Smooth muscle cell (in vitro differentiated cells): ENCODE measurements at regions not wholly inside any gene's neighbourhood (a gene's known extent, or its start where the extent isn't known, plus 50 kb on each side); places are given as distances from the start of the nearest gene placed in this dataset.
"Not testable (repeated sequence)": the region's sequence is repeated elsewhere in the genome, so short reads cannot be mapped to it uniquely, and the experiment has no call there.

Experiments used
- DNase-seq: peaks from one replicate; lab custom pipeline; 2025; ENCODE audit not compliant: unreplicated experiment; lab: John Stamatoyannopoulos, UW
- H2AFZ ChIP-seq: fragments of 200-600 bp; sonication (generic); 2 replicates; pipeline ENCODE4 v1.6.0; 2016; ENCODE audit warnings: antibody characterized with exemption, low read depth, mild to moderate bottlenecking
- H3F3A ChIP-seq: fragments of 200-600 bp; sonication (generic); 2 replicates; pipeline ENCODE4 v1.6.0; 2017; ENCODE audit warnings: antibody characterized with exemption, low read depth
- H3K27ac ChIP-seq: fragments of 200-600 bp; sonication (generic); 2 replicates; pipeline ENCODE4 v1.5.1; 2016; ENCODE audit warnings: low read depth, mild to moderate bottlenecking
- H3K27me3 ChIP-seq: fragments of 200-600 bp; sonication (generic); 2 replicates; pipeline ENCODE4 v1.6.1; 2016; ENCODE audit warnings: low read depth, mild to moderate bottlenecking
- H3K36me3 ChIP-seq: fragments of 200-600 bp; sonication (generic); 2 replicates; pipeline ENCODE4 v1.5.1; 2016; ENCODE audit warnings: low read depth
- H3K4me1 ChIP-seq: fragments of 200-600 bp; sonication (generic); 2 replicates; pipeline ENCODE4 v1.5.1; 2016; ENCODE audit warnings: low read depth
- H3K4me2 ChIP-seq: fragments of 200-600 bp; sonication (generic); 2 replicates; pipeline ENCODE4 v1.6.0; 2016; ENCODE audit warnings: mild to moderate bottlenecking
- H3K4me3 ChIP-seq: fragments of 200-600 bp; sonication (generic); 2 replicates; pipeline ENCODE4 v1.5.1; 2016; ENCODE audit warnings: mild to moderate bottlenecking
- H3K79me2 ChIP-seq: fragments of 200-600 bp; sonication (generic); 2 replicates; pipeline ENCODE4 v1.6.0; 2016; ENCODE audit warnings: low read depth, mild to moderate bottlenecking
- H3K9ac ChIP-seq: fragments of 200-600 bp; sonication (generic); 2 replicates; pipeline ENCODE4 v1.6.0; 2016; ENCODE audit warnings: low read depth
- H3K9me3 ChIP-seq: fragments of 200-600 bp; sonication (generic); replicated peaks from 2 replicates; pipeline ENCODE4 v1.5.1; 2016; ENCODE audit warnings: low read depth
- H4K20me1 ChIP-seq: fragments of 200-600 bp; sonication (generic); 2 replicates; pipeline ENCODE4 v1.6.0; 2016; ENCODE audit warnings: low read depth
- CTCF ChIP-seq: fragments of 200-600 bp; sonication (generic); IDR thresholded peaks from 2 replicates; pipeline ENCODE4 v1.5.1; 2017; ENCODE audit warnings: borderline replicate concordance, mild to moderate bottlenecking, antibody characterized with exemption; ENCODE audit not compliant: insufficient read depth, poor library complexity, severe bottlenecking
- WGBS: methylation state at CpG from one replicate; pipeline ENCODE4 v1.1.7; 2016; ENCODE audit warnings: low lambda C conversion rate; 5-methylcytosine and 5-hydroxymethylcytosine counted together

- H3K4me2 ChIP-seq: no peak overlapping the region
- no peaks in the 10 kb centered on the region for H3F3A ChIP-seq
- H4K20me1 ChIP-seq: no peaks in the 10 kb centered on the region
- H3K36me3 ChIP-seq: no peaks in the 10 kb centered on the region
- DNase-seq: no peak
- no peak overlapping the region for H2AFZ ChIP-seq
- H3K4me3 ChIP-seq: no peak overlapping the region
- no peak overlapping the region for H3K27ac ChIP-seq
- no peaks in the 10 kb centered on the region for H3K79me2 ChIP-seq
- WGBS: 75% methylated on average over 1 of the region's 1 CpG
- H3K4me1 ChIP-seq: no peaks in the 10 kb centered on the region
- H3K9ac ChIP-seq: no peak overlapping the region
- no peaks in the 10 kb centered on the region for H3K27me3 ChIP-seq
- no peaks in the 10 kb centered on the region for H3K9me3 ChIP-seq
- no peak for TF ChIP-seq CTCF
These were observed 155.4 kb upstream of the ITGA1 start for GRCh38 chr5:52632281-52632680.

- H3K4me3 ChIP-seq, H3K9me3 ChIP-seq, DNase-seq, H4K20me1 ChIP-seq, H3K9ac ChIP-seq, H3K4me1 ChIP-seq, H3K36me3 ChIP-seq, H3K27ac ChIP-seq, H3K4me2 ChIP-seq, H3K79me2 ChIP-seq, H2AFZ ChIP-seq, H3K27me3 ChIP-seq, H3F3A ChIP-seq: not testable (repeated sequence)
- 90% methylated on average over 4 of the region's 4 CpGs for WGBS
These were observed 153.5 kb upstream of the ITGA1 start for GRCh38 chr5:52634171-52634570.

- Histone ChIP-seq H3K4me2 (no peak overlapping the region), H3K79me2 (no peaks in the 10 kb centered on the region), H3K4me3 (no peak overlapping the region), H3K36me3 (no peaks in the 10 kb centered on the region), H3K27me3 (no peaks in the 10 kb centered on the region), H4K20me1 (no peaks in the 10 kb centered on the region), H3F3A (no peaks in the 10 kb centered on the region), H3K9me3 (no peaks in the 10 kb centered on the region), H3K9ac (no peak overlapping the region), H2AFZ (no peak overlapping the region), H3K27ac (no peak overlapping the region), H3K4me1 (no peaks in the 10 kb centered on the region)
- no peak for DNase-seq
- 53% methylated on average over 1 of the region's 1 CpG for WGBS
- no peak for TF ChIP-seq CTCF
These were observed 149.0 kb upstream of the ITGA1 start for GRCh38 chr5:52638732-52639131.

- no peaks in the 10 kb centered on the region for H3K27me3 ChIP-seq
- H3K4me3 ChIP-seq: no peak overlapping the region
- no peaks in the 10 kb centered on the region for H3K9me3 ChIP-seq
- H3K79me2 ChIP-seq: no peaks in the 10 kb centered on the region
- H4K20me1 ChIP-seq: no peaks in the 10 kb centered on the region
- 85% methylated on average over 2 of the region's 2 CpGs for WGBS
- no peak overlapping the region for H3K27ac ChIP-seq
- H2AFZ ChIP-seq: no peak overlapping the region
- no peak for TF ChIP-seq CTCF
- no peaks in the 10 kb centered on the region for H3K4me1 ChIP-seq
- no peak overlapping the region for H3K4me2 ChIP-seq
- no peaks in the 10 kb centered on the region for H3F3A ChIP-seq
- H3K9ac ChIP-seq: no peak overlapping the region
- no peak for DNase-seq
- H3K36me3 ChIP-seq: no peaks in the 10 kb centered on the region
These were observed 139.0 kb upstream of the ITGA1 start for GRCh38 chr5:52648726-52649125.
